SU-DHL-6 (cell line): ENCODE measurements at regions not wholly inside any gene's neighbourhood (a gene's known extent, or its start where the extent isn't known, plus 50 kb on each side); places are given as distances from the start of the nearest gene placed in this dataset.

Experiments
- CTCF ChIP-seq: fragments of 200-600 bp; sonication (generic); IDR thresholded peaks from one replicate; pipeline ENCODE4 v1.5.1; 2017; ENCODE audit warnings: antibody characterized with exemption, mild to moderate bottlenecking, low read length, moderate library complexity; ENCODE audit not compliant: insufficient read depth, poor library complexity, severe bottlenecking
- EZH2phosphoT487 ChIP-seq: fragments of 200-600 bp; sonication (generic), shearing (Covaris generic); conservative IDR thresholded peaks from 2 replicates; pipeline ENCODE4 v1.6.1; 2018; ENCODE audit warnings: mild to moderate bottlenecking, antibody characterized with exemption, low read length, moderate library complexity, mixed read lengths

DNA sequence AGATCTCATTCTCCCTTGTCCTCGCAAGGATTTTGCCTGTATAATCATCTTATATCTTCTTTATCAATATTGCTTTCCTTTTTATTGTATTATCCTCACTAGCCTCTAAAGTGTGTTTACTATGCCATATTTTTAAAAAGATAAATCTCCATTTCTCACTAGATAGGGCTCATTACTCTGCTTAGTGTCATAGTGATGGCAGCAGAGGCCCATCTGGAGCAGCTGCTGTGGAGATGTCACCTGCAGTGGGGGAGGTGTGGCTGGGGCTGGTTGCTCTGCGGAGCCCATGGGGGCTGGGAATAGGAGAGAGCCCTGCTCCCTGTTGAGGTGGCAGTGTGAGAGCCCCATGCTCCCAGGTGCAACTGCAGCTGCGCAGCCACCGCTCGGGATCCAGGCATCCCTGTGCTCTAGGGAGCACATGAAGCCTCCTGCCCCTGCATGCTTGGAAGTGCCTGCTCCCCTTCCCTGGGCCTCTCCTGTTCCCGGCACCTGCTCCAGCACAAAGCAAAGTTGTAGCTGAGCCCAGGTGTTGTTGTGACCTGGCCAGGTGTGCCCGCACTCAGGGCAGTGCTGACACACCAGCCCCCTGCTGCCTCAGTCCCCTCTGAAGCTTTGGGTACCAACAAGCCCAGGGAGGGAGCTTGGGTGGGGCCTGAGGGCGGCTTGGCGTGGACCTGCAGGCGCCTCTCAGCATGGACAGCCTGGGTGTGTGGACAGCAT, 144.6 kb upstream of the MRPS30 start:
- TF ChIP-seq CTCF (no peak), EZH2phosphoT487 (no peak)
